ENCODE measurements at regions not wholly inside any gene's neighbourhood (a gene's known extent, or its start where the extent isn't known, plus 50 kb on each side); places are given as distances from the start of the nearest gene placed in this dataset.

- H3K36me3 ChIP-seq (ENCODE audit: control insufficient read depth in 2 of 2, insufficient read depth in 2 of 2, low read length in 2 of 2), result no peaks in the 10 kb centered on the region
- no peak overlapping the region for H3K4me3 ChIP-seq (ENCODE audit: low read length in 2 of 2)
- peaks cover 0 to 8% of the 10 kb centered on the region in 2 donors for H3K9me3 ChIP-seq (ENCODE audit: control insufficient read depth in 2 of 2, low read length in 2 of 2)
- H3K27ac ChIP-seq (ENCODE audit: low read depth in 2 of 2, low read length in 2 of 2), result no peak overlapping the region
- H3K4me1 ChIP-seq (ENCODE audit: control insufficient read depth in 2 of 2, insufficient read depth in 2 of 2, low read length in 2 of 2), result no peaks in the 10 kb centered on the region
- no peak overlapping the region for H3K9ac ChIP-seq (ENCODE audit: low read depth in 1 of 2, low read length in 2 of 2)
- H3K27me3 ChIP-seq (ENCODE audit: control insufficient read depth in 2 of 2, insufficient read depth in 2 of 2, low read length in 2 of 2), result no peaks in the 10 kb centered on the region
Observed at GRCh38 chr5:129163810-129164378, 69.3 kb downstream of the ISOC1 start.

- no peaks in the 10 kb centered on the region for H3K36me3 ChIP-seq (ENCODE audit: control insufficient read depth in 2 of 2, insufficient read depth in 2 of 2, low read length in 2 of 2)
- H3K27me3 ChIP-seq (ENCODE audit: control insufficient read depth in 2 of 2, insufficient read depth in 2 of 2, low read length in 2 of 2), result no peaks in the 10 kb centered on the region
- no peak overlapping the region for H3K9ac ChIP-seq (ENCODE audit: low read depth in 1 of 2, low read length in 2 of 2)
- H3K4me3 ChIP-seq (ENCODE audit: low read length in 2 of 2), result no peak overlapping the region
- H3K27ac ChIP-seq (ENCODE audit: low read depth in 2 of 2, low read length in 2 of 2), result no peak overlapping the region
- no peaks in the 10 kb centered on the region for H3K9me3 ChIP-seq (ENCODE audit: control insufficient read depth in 2 of 2, low read length in 2 of 2)
- no peaks in the 10 kb centered on the region for H3K4me1 ChIP-seq (ENCODE audit: control insufficient read depth in 2 of 2, insufficient read depth in 2 of 2, low read length in 2 of 2)
Observed at GRCh38 chr5:129170050-129170449, 75.5 kb downstream of the ISOC1 start.

GRCh38 chr5:129171194-129171944, 76.8 kb downstream of the ISOC1 start:
- Histone ChIP-seq H3K4me3 (ENCODE audit: low read length in 2 of 2) (no peak overlapping the region), H3K9me3 (ENCODE audit: control insufficient read depth in 2 of 2, low read length in 2 of 2) (no peaks in the 10 kb centered on the region), H3K4me1 (ENCODE audit: control insufficient read depth in 2 of 2, insufficient read depth in 2 of 2, low read length in 2 of 2) (no peaks in the 10 kb centered on the region), H3K36me3 (ENCODE audit: control insufficient read depth in 2 of 2, insufficient read depth in 2 of 2, low read length in 2 of 2) (no peaks in the 10 kb centered on the region), H3K27me3 (ENCODE audit: control insufficient read depth in 2 of 2, insufficient read depth in 2 of 2, low read length in 2 of 2) (no peaks in the 10 kb centered on the region), H3K27ac (ENCODE audit: low read depth in 2 of 2, low read length in 2 of 2) (no peak overlapping the region), H3K9ac (ENCODE audit: low read depth in 1 of 2, low read length in 2 of 2) (no peak overlapping the region)

- H3K4me1 ChIP-seq (ENCODE audit: control insufficient read depth in 2 of 2, insufficient read depth in 2 of 2, low read length in 2 of 2), result no peaks in the 10 kb centered on the region
- no peaks in the 10 kb centered on the region for H3K9me3 ChIP-seq (ENCODE audit: control insufficient read depth in 2 of 2, low read length in 2 of 2)
- H3K27me3 ChIP-seq (ENCODE audit: control insufficient read depth in 2 of 2, insufficient read depth in 2 of 2, low read length in 2 of 2), result no peaks in the 10 kb centered on the region
- no peak overlapping the region for H3K4me3 ChIP-seq (ENCODE audit: low read length in 2 of 2)
- no peak overlapping the region for H3K27ac ChIP-seq (ENCODE audit: low read depth in 2 of 2, low read length in 2 of 2)
- no peaks in the 10 kb centered on the region for H3K36me3 ChIP-seq (ENCODE audit: control insufficient read depth in 2 of 2, insufficient read depth in 2 of 2, low read length in 2 of 2)
- no peak overlapping the region for H3K9ac ChIP-seq (ENCODE audit: low read depth in 1 of 2, low read length in 2 of 2)
Observed at GRCh38 chr5:129172580-129172979, 78.0 kb downstream of the ISOC1 start.

GRCh38 chr5:129173771-129174170, 79.2 kb downstream of the ISOC1 start:
- Histone ChIP-seq H3K4me3 (ENCODE audit: low read length in 2 of 2) (no peak overlapping the region), H3K4me1 (ENCODE audit: control insufficient read depth in 2 of 2, insufficient read depth in 2 of 2, low read length in 2 of 2) (no peaks in the 10 kb centered on the region), H3K27ac (ENCODE audit: low read depth in 2 of 2, low read length in 2 of 2) (no peak overlapping the region), H3K9ac (ENCODE audit: low read depth in 1 of 2, low read length in 2 of 2) (no peak overlapping the region), H3K36me3 (ENCODE audit: control insufficient read depth in 2 of 2, insufficient read depth in 2 of 2, low read length in 2 of 2) (no peaks in the 10 kb centered on the region), H3K27me3 (ENCODE audit: control insufficient read depth in 2 of 2, insufficient read depth in 2 of 2, low read length in 2 of 2) (no peaks in the 10 kb centered on the region), H3K9me3 (ENCODE audit: control insufficient read depth in 2 of 2, low read length in 2 of 2) (no peaks in the 10 kb centered on the region)

GRCh38 chr5:129174480-129174879, 79.9 kb downstream of the ISOC1 start:
- Histone ChIP-seq H3K9ac (ENCODE audit: low read depth in 1 of 2, low read length in 2 of 2) (no peak overlapping the region), H3K27ac (ENCODE audit: low read depth in 2 of 2, low read length in 2 of 2) (no peak overlapping the region), H3K36me3 (ENCODE audit: control insufficient read depth in 2 of 2, insufficient read depth in 2 of 2, low read length in 2 of 2) (no peaks in the 10 kb centered on the region), H3K27me3 (ENCODE audit: control insufficient read depth in 2 of 2, insufficient read depth in 2 of 2, low read length in 2 of 2) (no peaks in the 10 kb centered on the region), H3K4me3 (ENCODE audit: low read length in 2 of 2) (no peak overlapping the region), H3K9me3 (ENCODE audit: control insufficient read depth in 2 of 2, low read length in 2 of 2) (no peaks in the 10 kb centered on the region), H3K4me1 (ENCODE audit: control insufficient read depth in 2 of 2, insufficient read depth in 2 of 2, low read length in 2 of 2) (no peaks in the 10 kb centered on the region)

- no peaks in the 10 kb centered on the region for H3K4me1 ChIP-seq (ENCODE audit: control insufficient read depth in 2 of 2, insufficient read depth in 2 of 2, low read length in 2 of 2)
- no peak overlapping the region for H3K4me3 ChIP-seq (ENCODE audit: low read length in 2 of 2)
- H3K9ac ChIP-seq (ENCODE audit: low read depth in 1 of 2, low read length in 2 of 2), result no peak overlapping the region
- no peak overlapping the region for H3K27ac ChIP-seq (ENCODE audit: low read depth in 2 of 2, low read length in 2 of 2)
- H3K27me3 ChIP-seq (ENCODE audit: control insufficient read depth in 2 of 2, insufficient read depth in 2 of 2, low read length in 2 of 2), result no peaks in the 10 kb centered on the region
- no peaks in the 10 kb centered on the region for H3K36me3 ChIP-seq (ENCODE audit: control insufficient read depth in 2 of 2, insufficient read depth in 2 of 2, low read length in 2 of 2)
- H3K9me3 ChIP-seq (ENCODE audit: control insufficient read depth in 2 of 2, low read length in 2 of 2), result no peaks in the 10 kb centered on the region
Observed at GRCh38 chr5:129177451-129177850, 82.9 kb downstream of the ISOC1 start.

GRCh38 chr5:129199308-129199707, 104.8 kb downstream of the ISOC1 start:
- no peak overlapping the region for H3K27ac ChIP-seq (ENCODE audit: low read depth in 2 of 2, low read length in 2 of 2)
- H3K4me3 ChIP-seq (ENCODE audit: low read length in 2 of 2), result no peak overlapping the region
- no peaks in the 10 kb centered on the region for H3K4me1 ChIP-seq (ENCODE audit: control insufficient read depth in 2 of 2, insufficient read depth in 2 of 2, low read length in 2 of 2)
- no peak overlapping the region for H3K9ac ChIP-seq (ENCODE audit: low read depth in 1 of 2, low read length in 2 of 2)
- no peaks in the 10 kb centered on the region for H3K36me3 ChIP-seq (ENCODE audit: control insufficient read depth in 2 of 2, insufficient read depth in 2 of 2, low read length in 2 of 2)
- H3K27me3 ChIP-seq (ENCODE audit: control insufficient read depth in 2 of 2, insufficient read depth in 2 of 2, low read length in 2 of 2), result no peaks in the 10 kb centered on the region
- no peaks in the 10 kb centered on the region for H3K9me3 ChIP-seq (ENCODE audit: control insufficient read depth in 2 of 2, low read length in 2 of 2)

- H3K27me3 ChIP-seq (ENCODE audit: control insufficient read depth in 2 of 2, insufficient read depth in 2 of 2, low read length in 2 of 2), result no peaks in the 10 kb centered on the region
- H3K36me3 ChIP-seq (ENCODE audit: control insufficient read depth in 2 of 2, insufficient read depth in 2 of 2, low read length in 2 of 2), result no peaks in the 10 kb centered on the region
- H3K4me3 ChIP-seq (ENCODE audit: low read length in 2 of 2), result no peak overlapping the region
- H3K4me1 ChIP-seq (ENCODE audit: control insufficient read depth in 2 of 2, insufficient read depth in 2 of 2, low read length in 2 of 2), result no peaks in the 10 kb centered on the region
- no peak overlapping the region for H3K27ac ChIP-seq (ENCODE audit: low read depth in 2 of 2, low read length in 2 of 2)
- H3K9me3 ChIP-seq (ENCODE audit: control insufficient read depth in 2 of 2, low read length in 2 of 2), result no peaks in the 10 kb centered on the region
- no peak overlapping the region for H3K9ac ChIP-seq (ENCODE audit: low read depth in 1 of 2, low read length in 2 of 2)
Observed at GRCh38 chr5:129204525-129204924, 110.0 kb downstream of the ISOC1 start.

GRCh38 chr5:129216001-129216400, 121.5 kb downstream of the ISOC1 start:
- Histone ChIP-seq H3K9me3 (ENCODE audit: control insufficient read depth in 2 of 2, low read length in 2 of 2) (peaks cover 2 to 7% of the 10 kb centered on the region in 2 donors), H3K36me3 (ENCODE audit: control insufficient read depth in 2 of 2, insufficient read depth in 2 of 2, low read length in 2 of 2) (no peaks in the 10 kb centered on the region), H3K9ac (ENCODE audit: low read depth in 1 of 2, low read length in 2 of 2) (no peak overlapping the region), H3K4me1 (ENCODE audit: control insufficient read depth in 2 of 2, insufficient read depth in 2 of 2, low read length in 2 of 2) (no peaks in the 10 kb centered on the region), H3K27ac (ENCODE audit: low read depth in 2 of 2, low read length in 2 of 2) (no peak overlapping the region), H3K27me3 (ENCODE audit: control insufficient read depth in 2 of 2, insufficient read depth in 2 of 2, low read length in 2 of 2) (no peaks in the 10 kb centered on the region), H3K4me3 (ENCODE audit: low read length in 2 of 2) (no peak overlapping the region)
